ENCODE measurements at regions not wholly inside any gene's neighbourhood (a gene's known extent, or its start where the extent isn't known, plus 50 kb on each side); places are given as distances from the start of the nearest gene placed in this dataset.

- Mint-ChIP-seq H3K4me3 (no peak overlapping the region), H3K36me3 (ENCODE audit: low read depth) (no peaks in the 10 kb centered on the region), H3K27ac (ENCODE audit: unreplicated experiment) (no peak overlapping the region), H3K9me3 (no peaks in the 10 kb centered on the region), H3K4me1 (peaks cover 6% of the 10 kb centered on the region), H3K27me3 (ENCODE audit: low read depth) (peaks cover 2% of the 10 kb centered on the region)
- no peak for TF ChIP-seq CTCF (conservative IDR thresholded peaks at IDR 0.05)
- no peak for DNase-seq (ENCODE audit: low read depth, low spot score)
These were observed 107.9 kb upstream of the BCL2L14 start for GRCh38 chr12:11962860-11963259.

DNA sequence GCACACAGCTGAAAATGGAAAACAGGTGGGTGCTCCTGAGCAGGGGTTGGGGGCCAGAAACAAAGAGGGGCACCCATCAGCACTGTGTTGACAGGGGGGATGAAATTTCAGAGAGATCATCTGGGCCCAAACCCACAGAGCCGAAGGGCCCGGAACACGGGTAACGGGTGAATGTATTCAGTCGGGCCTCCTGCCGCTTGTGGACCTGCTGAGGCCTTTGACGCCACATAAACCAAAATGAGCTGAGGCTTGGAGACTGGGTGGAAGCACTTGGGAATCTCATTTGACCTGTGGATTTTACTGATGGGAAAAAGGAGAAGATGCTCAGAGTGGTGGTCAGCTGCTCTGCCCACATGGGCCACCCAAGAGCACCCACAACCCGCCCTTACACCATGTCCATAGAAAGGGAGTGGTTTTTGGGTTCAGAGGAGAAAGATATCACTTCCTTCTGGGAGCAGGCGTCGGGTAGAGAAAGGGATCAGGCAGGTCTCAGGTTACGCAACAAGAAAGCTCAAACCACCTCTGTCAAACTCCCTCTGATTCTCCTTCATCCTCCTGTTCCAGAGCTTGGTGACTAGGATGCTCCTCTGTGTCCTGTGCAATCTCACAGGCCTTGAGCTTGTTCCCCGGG is 106.8 kb upstream of the BCL2L14 start:
- TF ChIP-seq CTCF (conservative IDR thresholded peaks at IDR 0.05), result no peak
- Mint-ChIP-seq H3K9me3 (no peaks in the 10 kb centered on the region), H3K27ac (ENCODE audit: unreplicated experiment) (no peak overlapping the region), H3K4me3 (no peak overlapping the region), H3K36me3 (ENCODE audit: low read depth) (no peaks in the 10 kb centered on the region), H3K4me1 (peaks cover 6% of the 10 kb centered on the region), H3K27me3 (ENCODE audit: low read depth) (no peaks in the 10 kb centered on the region)
- no peak for DNase-seq (ENCODE audit: low read depth, low spot score)

GRCh38 chr12:11965258-11965910 is 105.4 kb upstream of the BCL2L14 start:
- DNase-seq (ENCODE audit: low read depth, low spot score), result no peak

DNA sequence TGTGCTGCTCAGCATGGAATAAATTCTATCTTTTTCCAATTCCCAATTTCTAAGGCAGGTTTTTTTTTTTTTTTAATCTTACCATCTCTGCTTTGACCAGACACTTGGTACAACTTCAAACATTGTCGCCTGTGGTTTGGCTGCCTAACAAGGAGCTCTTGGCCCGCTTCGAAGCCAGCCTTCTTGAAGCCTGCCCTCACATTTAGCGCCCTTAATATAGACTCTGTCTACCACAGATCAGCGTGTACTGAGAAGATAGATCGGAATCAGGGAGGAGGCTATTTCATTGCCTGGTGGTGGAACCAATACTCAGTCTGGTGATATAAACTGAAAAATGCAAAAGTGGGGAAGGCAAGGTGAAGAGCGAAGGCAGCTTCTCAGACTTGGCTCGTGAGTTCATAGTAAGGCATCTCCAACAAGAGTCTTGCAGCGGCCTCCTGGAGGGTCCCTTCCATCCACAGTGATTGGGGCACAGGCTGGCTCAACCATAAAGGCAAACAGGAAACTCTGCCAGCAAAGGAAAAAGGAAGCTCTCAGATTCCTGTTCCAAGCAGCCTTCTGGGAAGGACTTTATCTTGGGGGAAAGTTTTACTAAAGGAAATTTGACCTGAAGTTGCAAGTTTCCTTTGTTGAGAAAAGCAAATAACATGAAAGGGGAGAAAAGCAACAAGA is 103.2 kb upstream of the BCL2L14 start:
- no peaks in the 10 kb centered on the region for H3K9me3 Mint-ChIP-seq
- no peak overlapping the region for H3K4me3 Mint-ChIP-seq
- DNase-seq (ENCODE audit: low read depth, low spot score), result no peak
- no peaks in the 10 kb centered on the region for H3K36me3 Mint-ChIP-seq (ENCODE audit: low read depth)
- H3K4me1 Mint-ChIP-seq, result peaks cover 5% of the 10 kb centered on the region
- TF ChIP-seq CTCF (conservative IDR thresholded peaks at IDR 0.05), result no peak
- H3K27ac Mint-ChIP-seq (ENCODE audit: unreplicated experiment), result no peak overlapping the region
- H3K27me3 Mint-ChIP-seq (ENCODE audit: low read depth), result no peaks in the 10 kb centered on the region

More at GRCh38 chr12:11965258-11965910, 105.4 kb upstream of the BCL2L14 start:
- Mint-ChIP-seq H3K27ac (ENCODE audit: unreplicated experiment) (no peak overlapping the region), H3K9me3 (no peaks in the 10 kb centered on the region), H3K36me3 (ENCODE audit: low read depth) (no peaks in the 10 kb centered on the region), H3K4me3 (no peak overlapping the region), H3K27me3 (ENCODE audit: low read depth) (no peaks in the 10 kb centered on the region), H3K4me1 (peaks cover 9% of the 10 kb centered on the region)
- no peak for TF ChIP-seq CTCF (conservative IDR thresholded peaks at IDR 0.05)

DNA sequence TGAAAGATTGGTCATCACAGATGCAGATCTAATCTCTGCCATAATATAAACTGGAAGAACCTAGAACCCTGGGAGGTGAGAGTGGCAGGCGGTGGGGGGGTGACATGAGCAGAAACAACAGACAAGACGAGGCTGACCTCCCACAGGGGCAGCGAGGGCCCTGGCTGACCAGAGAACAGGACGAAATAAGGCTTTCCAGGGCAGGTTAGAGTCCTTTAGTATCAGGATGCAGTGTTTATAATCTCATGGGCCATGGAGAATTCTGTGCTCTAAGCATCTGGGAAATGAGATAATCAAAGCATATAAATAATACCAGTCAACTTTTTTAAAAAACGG is 102.7 kb upstream of the BCL2L14 start:
- no peaks in the 10 kb centered on the region for H3K36me3 Mint-ChIP-seq (ENCODE audit: low read depth)

More for the DNA sequence above, 102.7 kb upstream of the BCL2L14 start:
- no peak overlapping the region for H3K4me3 Mint-ChIP-seq
- no peak overlapping the region for H3K27ac Mint-ChIP-seq (ENCODE audit: unreplicated experiment)
- no peak for TF ChIP-seq CTCF (conservative IDR thresholded peaks at IDR 0.05)
- H3K4me1 Mint-ChIP-seq, result peaks cover 6% of the 10 kb centered on the region
- no peaks in the 10 kb centered on the region for H3K27me3 Mint-ChIP-seq (ENCODE audit: low read depth)
- no peaks in the 10 kb centered on the region for H3K9me3 Mint-ChIP-seq
- no peak for DNase-seq (ENCODE audit: low read depth, low spot score)

All from neural crest cell (in vitro differentiated cells).